IPS-18c (cell line): ENCODE measurements at regions not wholly inside any gene's neighbourhood (a gene's known extent, or its start where the extent isn't known, plus 50 kb on each side); places are given as distances from the start of the nearest gene placed in this dataset.

Experiments used
- H3K4me3 ChIP-seq: 2 replicates; pipeline ENCODE4 v1.7.0; 2013; ENCODE audit warnings: low read depth, mild to moderate bottlenecking, low read length, moderate library complexity; ENCODE audit not compliant: insufficient read depth
- H3K9me3 ChIP-seq: one replicate; pipeline ENCODE4 v1.6.1; 2013; ENCODE audit warnings: mild to moderate bottlenecking, low read length, moderate library complexity; ENCODE audit not compliant: control insufficient read depth, insufficient read depth

GRCh38 chr2:236849940-236850339 lies 235.7 kb upstream of the COPS8 start:
- peaks cover 3% of the 10 kb centered on the region for H3K9me3 ChIP-seq
- no peak overlapping the region for H3K4me3 ChIP-seq

DNA sequence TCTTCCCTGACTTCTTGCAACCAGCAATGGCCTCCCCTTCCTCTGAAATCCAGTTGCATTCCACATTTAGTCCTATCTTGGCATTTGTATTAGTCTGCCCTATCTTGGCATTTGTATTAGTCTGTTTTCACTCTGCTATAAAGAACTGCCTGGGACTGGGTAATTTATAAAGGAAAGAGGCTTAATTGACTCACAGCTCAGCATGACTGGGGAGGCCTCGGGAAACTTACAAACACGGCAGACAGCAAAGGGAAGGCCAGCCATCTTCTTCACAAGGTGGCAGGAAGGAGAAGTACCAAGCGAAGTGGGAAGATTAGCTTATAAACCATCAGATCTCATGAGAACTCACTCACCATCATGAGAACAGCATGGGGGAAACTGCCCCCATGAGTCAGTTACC lies 234.5 kb upstream of the COPS8 start:
- Histone ChIP-seq H3K4me3 (no peak overlapping the region), H3K9me3 (no peaks in the 10 kb centered on the region)

DNA sequence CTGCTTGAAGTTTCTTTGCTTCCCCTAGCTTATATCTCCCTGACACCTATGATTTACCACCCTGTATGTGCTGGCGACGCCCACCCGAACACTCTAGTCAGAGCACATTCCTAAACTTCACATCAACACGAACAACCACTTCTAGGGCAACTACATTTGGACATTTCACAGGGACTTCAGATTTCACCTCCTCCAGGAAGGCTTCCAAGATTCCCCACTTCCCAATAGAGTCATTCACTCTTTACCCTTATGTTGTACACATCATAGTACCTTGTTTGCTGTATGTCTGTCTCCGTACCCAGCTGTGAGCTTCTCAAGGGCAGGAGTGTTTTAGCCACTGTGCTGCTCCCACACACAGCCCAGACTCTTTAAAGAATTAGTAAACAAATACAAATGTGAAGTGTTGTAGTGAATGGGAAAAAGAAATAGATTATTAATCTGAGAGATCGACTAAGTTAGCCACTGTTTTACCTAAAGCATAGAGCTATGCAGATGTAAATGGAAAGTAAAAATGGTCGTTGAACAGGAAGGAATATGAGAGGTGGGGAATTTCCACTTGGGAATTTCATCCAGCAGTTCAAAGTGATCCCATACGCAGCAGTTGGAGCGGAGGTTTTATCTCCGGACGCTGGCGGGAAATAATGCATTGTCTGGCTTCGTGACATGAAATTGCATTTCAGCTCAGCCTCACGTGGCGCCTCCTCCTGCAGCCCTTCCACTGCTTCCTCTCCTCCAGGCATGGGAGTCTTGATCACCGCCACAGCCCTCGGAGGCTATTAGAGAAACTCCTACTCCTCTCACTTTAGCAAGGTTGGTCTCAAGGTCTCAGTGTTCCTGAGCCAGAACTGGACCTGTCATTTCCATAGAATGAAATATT lies 233.4 kb upstream of the COPS8 start:
- no peaks in the 10 kb centered on the region for H3K9me3 ChIP-seq
- H3K4me3 ChIP-seq, result no peak overlapping the region

DNA sequence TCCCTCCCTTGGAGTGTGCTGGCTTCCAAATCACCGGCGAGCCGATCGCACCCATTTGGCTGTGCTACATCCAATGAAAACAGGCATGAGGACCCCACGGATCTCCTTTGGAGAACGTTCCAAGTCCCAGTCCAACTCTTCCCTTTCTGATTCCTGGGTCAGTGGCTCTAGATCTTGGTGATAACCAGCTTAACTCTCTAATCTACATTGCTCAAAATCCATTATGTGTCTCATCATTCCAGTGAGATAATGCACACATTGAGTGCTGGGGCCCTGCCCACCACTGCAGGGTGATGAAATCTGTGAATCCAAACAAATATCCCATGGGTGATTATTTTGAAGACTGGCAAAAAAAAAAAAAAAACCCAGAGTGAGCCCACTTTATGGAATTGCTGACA lies 232.7 kb upstream of the COPS8 start:
- Histone ChIP-seq H3K4me3 (no peak overlapping the region), H3K9me3 (no peaks in the 10 kb centered on the region)

- H3K9me3 ChIP-seq, result no peaks in the 10 kb centered on the region
- H3K4me3 ChIP-seq, result no peak overlapping the region
These were observed 232.1 kb upstream of the COPS8 start for GRCh38 chr2:236853585-236854051.

DNA sequence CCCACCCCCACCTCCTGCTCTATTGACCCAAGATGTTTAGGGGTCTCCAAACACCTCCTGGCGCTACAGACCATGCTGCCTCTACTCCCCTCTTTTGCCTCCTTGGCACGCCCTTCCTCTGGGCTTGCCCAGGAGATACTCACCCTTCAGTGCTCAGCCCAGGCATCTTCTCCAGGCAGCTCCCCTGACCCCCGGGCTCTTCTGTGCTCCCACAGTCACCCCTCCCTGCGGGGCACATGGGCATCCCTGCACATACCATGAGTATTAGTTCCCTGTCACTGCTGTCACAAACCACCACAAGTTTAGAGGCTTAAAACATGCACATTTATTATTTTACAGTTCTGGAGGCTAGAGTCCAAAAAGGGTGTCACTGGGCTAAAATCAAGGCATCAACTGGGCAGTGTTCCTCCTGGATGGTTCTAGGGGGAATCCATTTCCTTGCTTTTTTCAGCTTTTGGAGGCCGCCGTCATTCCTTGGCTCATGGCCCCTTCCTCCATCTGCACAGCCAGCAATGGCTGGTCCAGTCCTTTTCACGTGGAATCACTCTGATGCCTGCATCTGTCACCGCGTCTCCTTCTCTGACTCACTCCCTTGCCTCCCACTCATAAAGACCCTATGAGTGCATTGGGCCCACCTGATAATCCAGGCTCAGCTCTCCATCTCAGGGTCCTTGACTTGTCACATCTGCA lies 230.4 kb upstream of the COPS8 start:
- no peaks in the 10 kb centered on the region for H3K9me3 ChIP-seq
- no peak overlapping the region for H3K4me3 ChIP-seq

DNA sequence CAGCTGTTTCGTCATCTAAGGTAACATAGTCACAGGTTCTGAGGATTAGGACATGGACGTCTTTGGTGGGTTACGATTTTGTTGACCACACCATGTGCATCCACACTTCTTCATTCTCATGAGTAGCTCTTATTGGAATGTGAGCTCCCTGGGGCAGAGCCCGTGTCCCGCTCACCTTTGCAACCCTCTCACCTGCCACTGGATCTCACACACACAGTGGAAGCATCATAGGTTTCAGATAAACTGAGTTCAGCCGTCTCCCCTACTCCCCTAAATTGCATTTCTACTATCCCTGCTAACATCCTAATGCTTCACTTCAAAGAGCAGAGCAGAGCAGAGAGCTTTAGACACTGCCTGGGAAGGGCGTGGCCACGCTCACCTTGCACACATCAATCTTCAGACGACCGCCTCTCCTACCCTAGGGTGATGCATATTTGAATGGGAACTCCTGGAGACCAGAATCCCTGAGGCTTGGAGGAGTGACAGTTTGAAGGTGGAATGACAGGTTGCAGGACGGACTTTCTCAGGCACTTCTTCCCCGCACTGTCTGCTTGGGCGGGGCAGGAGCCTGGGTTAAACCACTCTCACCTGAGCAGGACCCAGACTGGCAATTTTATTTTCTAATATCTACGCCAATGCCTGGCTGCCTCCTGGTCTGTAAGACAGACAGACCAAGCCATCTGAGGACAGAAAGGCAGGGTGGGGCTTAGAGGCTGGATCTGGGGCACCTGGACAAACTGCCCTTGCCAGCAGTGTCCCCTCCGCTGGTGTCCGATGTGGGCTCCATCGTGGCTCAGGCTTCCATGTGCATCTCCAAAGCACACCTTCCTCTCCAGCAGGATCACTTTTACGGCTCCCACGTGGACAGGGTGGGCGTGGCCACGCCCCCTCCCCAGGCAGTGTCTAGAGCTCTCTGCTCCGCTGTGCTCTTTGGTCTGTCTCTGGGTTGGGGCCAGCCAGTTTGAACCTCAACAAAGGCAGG lies 229.5 kb upstream of the COPS8 start:
- H3K9me3 ChIP-seq, result no peaks in the 10 kb centered on the region
- no peak overlapping the region for H3K4me3 ChIP-seq

DNA sequence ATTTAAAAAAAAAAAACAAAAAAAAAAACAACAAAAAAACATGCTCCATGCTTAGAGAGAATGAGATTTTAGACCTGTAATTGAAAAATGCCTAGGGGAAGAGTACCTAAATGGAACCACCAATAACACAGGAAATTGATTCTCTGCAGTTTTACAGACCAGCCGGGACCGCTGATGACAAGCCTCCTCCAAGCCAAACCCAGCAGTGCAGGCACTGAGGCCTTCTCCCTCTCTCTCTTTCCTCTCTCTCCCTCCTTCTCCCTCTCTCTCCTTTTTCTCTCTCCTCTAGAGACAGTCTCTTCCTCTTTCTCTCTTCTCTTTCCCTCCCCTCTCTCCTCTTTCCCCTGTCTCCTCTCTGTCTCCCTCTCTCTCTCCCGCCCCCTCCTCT lies 228.8 kb upstream of the COPS8 start:
- Histone ChIP-seq H3K4me3 (no peak overlapping the region), H3K9me3 (no peaks in the 10 kb centered on the region)

- Histone ChIP-seq H3K4me3 (peak overlapping the region; percentile 22; the same call in 1 of the 2 replicates), H3K9me3 (no peaks in the 10 kb centered on the region)
These were observed 228.4 kb upstream of the COPS8 start for GRCh38 chr2:236857246-236857645.

- no peaks in the 10 kb centered on the region for H3K9me3 ChIP-seq
- no peak overlapping the region for H3K4me3 ChIP-seq
These were observed 227.9 kb upstream of the COPS8 start for GRCh38 chr2:236857781-236858180.

DNA sequence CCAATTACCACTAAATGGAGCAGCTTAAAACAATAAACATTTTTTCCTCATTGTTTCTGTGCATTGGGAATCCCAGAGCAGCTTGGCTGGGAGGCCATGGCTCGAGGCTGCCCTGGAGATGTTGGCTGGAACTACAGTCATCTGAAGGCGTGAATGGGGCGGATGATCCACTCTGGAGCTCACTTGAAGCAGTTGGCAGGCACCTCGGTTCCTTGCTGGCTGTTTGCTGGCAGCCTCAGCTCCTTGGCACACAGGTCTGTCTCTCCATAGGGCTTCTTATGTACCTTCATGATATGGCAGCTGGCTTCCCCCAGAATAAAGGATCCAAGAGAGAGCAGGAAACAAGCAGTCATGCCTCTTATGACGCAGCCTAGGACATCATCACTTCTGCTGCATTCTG lies 227.0 kb upstream of the COPS8 start:
- Histone ChIP-seq H3K4me3 (no peak overlapping the region), H3K9me3 (no peaks in the 10 kb centered on the region)

GRCh38 chr2:236859908-236860307 lies 225.8 kb upstream of the COPS8 start:
- H3K4me3 ChIP-seq, result no peak overlapping the region
- H3K9me3 ChIP-seq, result no peaks in the 10 kb centered on the region

DNA sequence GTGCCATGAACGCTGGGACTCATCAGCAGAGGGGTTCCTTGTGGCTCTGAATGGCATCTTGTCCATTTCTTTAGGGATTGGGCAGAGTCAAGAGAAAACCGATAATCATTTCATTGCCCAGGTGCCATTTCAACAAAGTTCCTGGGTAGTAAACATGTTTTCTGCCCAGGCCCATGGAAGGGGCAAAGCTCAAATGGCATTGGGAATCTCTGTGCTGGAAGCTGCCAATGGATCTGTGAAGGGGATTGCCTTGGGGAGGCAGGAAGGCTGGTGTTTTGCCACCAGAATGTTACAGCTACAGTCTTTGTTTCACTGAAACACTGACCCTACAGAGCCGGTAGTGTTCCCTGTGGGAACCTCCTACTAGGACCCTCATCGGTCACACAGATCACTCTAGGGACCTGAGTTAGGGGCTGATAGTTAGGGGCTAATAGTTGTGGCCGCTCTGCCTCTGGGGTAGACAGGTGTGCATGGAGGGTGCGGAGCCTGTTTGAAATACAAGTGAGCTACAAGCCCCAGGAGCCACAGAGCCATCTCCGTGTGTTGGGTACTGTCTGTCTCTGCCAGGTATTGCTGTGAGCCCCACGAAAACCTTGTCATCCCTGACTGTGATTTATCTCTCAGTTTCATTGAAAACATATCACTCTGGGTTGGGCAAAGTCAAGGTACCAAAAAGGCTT lies 224.4 kb upstream of the COPS8 start:
- no peak overlapping the region for H3K4me3 ChIP-seq
- H3K9me3 ChIP-seq, result no peaks in the 10 kb centered on the region

- no peak overlapping the region for H3K4me3 ChIP-seq
These were observed 223.7 kb upstream of the COPS8 start for GRCh38 chr2:236861944-236862343.

DNA sequence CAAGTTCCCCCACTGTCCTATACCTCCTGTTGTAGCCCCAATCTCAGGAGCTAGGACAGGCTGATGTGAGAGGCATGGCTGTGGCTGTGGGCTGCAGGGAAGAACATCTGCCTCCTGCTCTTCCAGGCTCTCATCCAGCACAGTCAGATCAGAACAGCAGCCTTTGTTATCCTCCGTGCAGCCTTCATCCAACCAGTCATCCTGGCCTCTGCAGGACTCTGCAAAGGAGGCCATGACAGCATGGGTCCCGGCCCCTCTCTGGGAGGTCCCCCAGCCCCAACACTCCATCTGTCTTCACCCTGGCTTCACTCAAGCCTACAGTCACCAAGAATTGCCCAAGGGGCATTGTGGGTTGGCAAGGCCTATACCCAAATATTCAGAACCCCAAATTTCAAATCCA lies 223.2 kb upstream of the COPS8 start:
- no peak overlapping the region for H3K4me3 ChIP-seq

More at GRCh38 chr2:236861944-236862343, 223.7 kb upstream of the COPS8 start:
- no peaks in the 10 kb centered on the region for H3K9me3 ChIP-seq

DNA sequence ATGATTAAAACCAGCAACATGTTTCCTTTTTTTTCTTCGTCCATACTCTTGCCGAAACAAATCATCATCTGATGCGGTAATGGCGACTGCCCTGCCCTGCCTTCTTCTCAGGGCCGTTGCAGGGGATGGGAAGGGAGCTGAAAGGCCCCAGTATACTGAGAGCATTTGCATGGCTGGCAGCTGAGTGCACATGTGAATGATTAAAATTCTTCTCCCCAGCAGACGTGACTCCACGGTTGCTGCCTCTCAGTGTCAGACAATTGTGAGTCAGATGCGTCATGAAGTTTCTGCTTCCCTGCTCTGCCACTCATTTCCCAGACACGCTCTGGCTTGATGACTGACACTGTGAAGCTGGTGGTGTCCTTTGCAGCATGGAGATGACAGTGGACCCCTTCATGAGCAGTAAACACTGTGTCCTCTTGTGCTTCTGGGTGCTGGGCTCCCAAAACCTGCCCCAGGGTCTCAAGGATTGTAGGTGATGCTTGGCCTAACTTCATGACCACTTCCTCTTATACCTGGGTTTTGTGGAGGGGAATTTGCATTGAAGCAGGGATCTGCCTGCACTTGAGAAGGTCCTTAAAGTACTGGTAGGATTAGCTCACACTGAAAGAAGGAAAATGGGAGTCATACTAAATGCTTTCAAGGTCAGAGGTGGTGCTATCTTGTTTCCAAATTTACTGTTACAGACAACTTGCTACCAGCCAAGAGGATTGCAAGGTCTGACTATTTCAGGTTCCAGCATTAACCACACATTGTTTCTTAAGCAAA lies 222.5 kb upstream of the COPS8 start:
- Histone ChIP-seq H3K9me3 (no peaks in the 10 kb centered on the region), H3K4me3 (no peak overlapping the region)

More for the DNA sequence above, 223.2 kb upstream of the COPS8 start:
- no peaks in the 10 kb centered on the region for H3K9me3 ChIP-seq
